DMS79 treated with DMSO at 0.1 percent for 48 hours (cell line): ENCODE measurements at regions not wholly inside any gene's neighbourhood (a gene's known extent, or its start where the extent isn't known, plus 50 kb on each side); places are given as distances from the start of the nearest gene placed in this dataset.

Source experiments
- DNase-seq: peaks from one replicate; lab custom pipeline; 2025; lab: John Stamatoyannopoulos, UW

- no peak for DNase-seq
Observed at GRCh38 chr3:10763817-10764258, 52.2 kb upstream of the SLC6A11 start.

DNA sequence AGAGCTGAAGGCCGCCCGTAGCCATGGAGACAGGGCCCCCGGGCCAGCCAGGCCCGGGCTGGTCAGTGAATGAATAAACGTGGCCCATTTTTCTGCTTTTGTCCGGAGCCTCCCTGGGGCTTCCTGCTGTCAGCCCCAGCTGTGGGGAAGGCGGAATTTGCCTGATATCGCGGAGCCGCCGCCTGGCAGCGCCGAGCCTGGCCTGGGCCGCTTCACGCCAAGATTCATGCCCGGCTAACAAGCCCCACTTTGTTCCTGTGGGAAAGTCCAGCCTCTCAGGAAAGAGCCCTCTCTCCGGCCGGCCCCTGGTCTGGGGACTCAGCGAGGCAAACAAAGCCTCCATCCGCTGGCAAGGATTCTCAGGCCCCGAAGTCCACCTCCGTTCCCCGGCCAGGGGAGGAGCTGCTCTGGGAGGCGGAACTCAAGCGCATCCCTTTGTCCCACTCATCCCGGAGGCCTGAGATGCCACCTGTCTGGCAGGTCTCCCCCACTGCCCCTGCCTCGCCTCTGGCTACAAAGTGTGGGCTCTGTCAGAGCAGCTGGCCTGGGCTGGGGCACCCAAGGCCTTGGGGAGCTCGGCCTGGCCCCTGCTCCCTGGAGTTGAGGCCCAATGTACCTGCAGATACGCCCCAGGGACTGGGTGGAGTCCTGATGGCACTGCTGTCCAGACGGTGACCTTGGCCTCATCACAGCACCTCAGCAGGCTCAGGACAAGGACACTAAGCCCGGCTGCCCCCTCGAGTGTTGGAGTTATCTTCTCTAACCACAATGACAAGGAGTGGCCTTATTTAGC, 51.6 kb upstream of the SLC6A11 start:
- DNase-seq: no peak

DNA sequence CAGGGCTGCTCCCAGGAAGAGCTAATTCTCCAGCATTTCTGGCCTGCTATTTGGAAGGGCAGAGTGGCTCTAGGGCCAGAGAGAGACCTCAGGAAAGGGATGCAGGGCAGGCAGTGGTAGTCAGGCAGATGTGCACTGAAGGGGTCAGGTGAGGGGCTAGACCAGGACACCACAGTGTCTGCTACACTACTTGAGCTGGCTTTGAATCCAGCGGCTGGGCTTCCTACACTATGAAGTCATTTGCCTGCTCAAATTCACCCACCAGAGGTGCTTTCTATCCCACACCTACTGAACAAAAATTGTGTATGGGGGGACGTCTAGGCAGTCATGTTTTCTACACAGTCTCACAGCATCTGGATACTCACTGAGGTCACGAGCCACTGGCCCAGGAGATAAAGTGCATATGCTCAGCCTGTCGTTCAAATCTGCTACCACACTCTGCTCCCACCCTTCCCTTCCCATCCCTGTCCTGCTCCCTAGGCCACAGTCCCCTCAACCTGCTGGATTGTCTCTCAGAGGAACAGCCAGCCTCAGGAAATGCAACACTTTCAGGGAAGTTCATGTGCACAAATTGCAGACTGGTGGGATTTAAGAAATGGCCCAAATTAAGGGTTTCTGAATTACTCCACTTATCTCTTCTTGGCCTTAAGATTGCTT, 49.9 kb upstream of the SLC6A11 start:
- DNase-seq: no peak
